SK-N-MC (cell line): ENCODE measurements at regions not wholly inside any gene's neighbourhood (a gene's known extent, or its start where the extent isn't known, plus 50 kb on each side); places are given as distances from the start of the nearest gene placed in this dataset.

Experiments used
- EZH2 ChIP-seq: fragments of 200-600 bp; sonication (generic); IDR thresholded peaks from one replicate; pipeline ENCODE4 v1.6.1; 2017; ENCODE audit warnings: antibody characterized with exemption
- FOXP2 ChIP-seq: optimal IDR thresholded peaks from 2 replicates; pipeline ENCODE3; 2011; ENCODE audit warnings: mild to moderate bottlenecking, moderate library complexity; ENCODE audit not compliant: insufficient read depth; ENCODE audit errors: extremely low read length, control extremely low read depth
- POLR2AphosphoS5 ChIP-seq: IDR thresholded peaks from 2 replicates; pipeline ENCODE4 v1.6.1; 2012; ENCODE audit warnings: mild to moderate bottlenecking, low read depth, low read length, borderline replicate concordance

DNA sequence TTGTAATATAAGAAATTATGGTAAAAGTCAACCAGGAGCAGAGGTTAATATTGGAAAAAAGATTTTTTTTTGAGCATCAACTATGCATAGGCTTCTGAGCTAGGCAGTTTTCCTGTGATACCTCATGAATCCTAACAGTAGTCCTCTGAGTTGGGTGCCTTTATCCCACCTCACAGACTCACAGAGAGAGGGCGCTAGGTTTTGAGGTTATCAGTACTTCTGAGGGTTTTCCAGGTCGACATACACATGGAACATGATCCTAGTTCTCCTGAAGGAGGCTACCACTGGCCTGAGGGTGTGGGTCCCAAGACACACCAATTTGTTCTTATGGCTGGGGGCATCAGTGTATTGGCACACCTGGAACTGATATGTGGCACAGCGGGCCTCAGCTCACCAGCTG is 358.8 kb upstream of the JAG1 start:
- no peak for TF ChIP-seq EZH2
- no peak for TF ChIP-seq POLR2AphosphoS5
- TF ChIP-seq FOXP2 = no peak
